HEK293T (cell line): ENCODE measurements at regions not wholly inside any gene's neighbourhood (a gene's known extent, or its start where the extent isn't known, plus 50 kb on each side); places are given as distances from the start of the nearest gene placed in this dataset.

Experiments
- ARNT ChIP-seq: fragments of 450-650 bp; IDR thresholded peaks from 2 replicates; pipeline ENCODE4 v1.6.1; 2017; ENCODE audit warnings: mild to moderate bottlenecking
- ELF4 ChIP-seq: fragments of 450-650 bp; IDR thresholded peaks from 2 replicates; pipeline ENCODE4 v1.6.1; 2017; ENCODE audit warnings: antibody characterized with exemption
- FOXA1 ChIP-seq: fragments of 450-650 bp; IDR thresholded peaks from 2 replicates; pipeline ENCODE4 v1.6.1; 2016; ENCODE audit warnings: mild to moderate bottlenecking
- FOXK2 ChIP-seq: fragments of 450-650 bp; IDR thresholded peaks from 2 replicates; pipeline ENCODE4 v1.6.1; 2016; ENCODE audit warnings: mild to moderate bottlenecking
- HDGF ChIP-seq: fragments of 450-650 bp; IDR thresholded peaks from 2 replicates; pipeline ENCODE4 v1.6.1; 2017; ENCODE audit warnings: antibody characterized with exemption, borderline replicate concordance
- NFRKB ChIP-seq: fragments of 450-650 bp; IDR thresholded peaks from 2 replicates; pipeline ENCODE4 v1.6.1; 2016; ENCODE audit warnings: mild to moderate bottlenecking, moderate library complexity
- SP1 ChIP-seq: fragments of 450-650 bp; IDR thresholded peaks from 2 replicates; pipeline ENCODE4 v1.6.1; 2017
- SUZ12 ChIP-seq: fragments of 450-650 bp; IDR thresholded peaks from 2 replicates; pipeline ENCODE4 v1.6.1; 2016; ENCODE audit warnings: mild to moderate bottlenecking
- TARDBP ChIP-seq: fragments of 450-650 bp; IDR thresholded peaks from 2 replicates; pipeline ENCODE4 v1.6.1; 2016
- ZNF384 ChIP-seq: fragments of 450-650 bp; IDR thresholded peaks from 2 replicates; pipeline ENCODE4 v1.6.1; 2016
- TF ChIP-seq, protein P1 (sequence below): fragments of 450-650 bp; IDR thresholded peaks from 2 replicates; pipeline ENCODE4 v1.6.1; 2016

DNA sequence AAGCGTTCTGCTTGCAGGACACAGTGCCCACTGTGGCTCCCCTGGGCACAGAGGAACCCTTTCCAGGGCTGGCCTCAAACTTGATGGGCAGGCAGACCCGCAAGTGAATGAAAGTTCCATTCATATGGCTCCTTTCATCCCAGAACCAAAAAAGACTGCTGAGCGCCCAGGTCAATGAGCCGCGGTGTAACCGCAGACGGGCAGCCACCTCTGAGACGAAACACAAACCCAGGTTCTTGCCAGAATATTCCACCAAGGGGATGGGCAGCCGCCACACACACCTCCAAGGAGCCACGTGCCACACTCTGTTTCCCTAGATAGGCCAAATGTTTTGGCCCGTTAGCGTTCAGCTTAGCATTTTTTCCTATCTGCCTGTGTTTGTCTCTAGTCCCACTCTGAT is 82.8 kb upstream of the IGF1R start:
- TF ChIP-seq FOXA1 (no peak), FOXK2 (no peak), ZNF384 (no peak), TARDBP (no peak), SP1 (no peak), ARNT (no peak), HDGF (no peak), SUZ12 (no peak), ELF4 (no peak), NFRKB (no peak)
- TF ChIP-seq, protein P1, sequence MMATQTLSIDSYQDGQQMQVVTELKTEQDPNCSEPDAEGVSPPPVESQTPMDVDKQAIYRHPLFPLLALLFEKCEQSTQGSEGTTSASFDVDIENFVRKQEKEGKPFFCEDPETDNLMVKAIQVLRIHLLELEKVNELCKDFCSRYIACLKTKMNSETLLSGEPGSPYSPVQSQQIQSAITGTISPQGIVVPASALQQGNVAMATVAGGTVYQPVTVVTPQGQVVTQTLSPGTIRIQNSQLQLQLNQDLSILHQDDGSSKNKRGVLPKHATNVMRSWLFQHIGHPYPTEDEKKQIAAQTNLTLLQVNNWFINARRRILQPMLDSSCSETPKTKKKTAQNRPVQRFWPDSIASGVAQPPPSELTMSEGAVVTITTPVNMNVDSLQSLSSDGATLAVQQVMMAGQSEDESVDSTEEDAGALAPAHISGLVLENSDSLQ = no peak
